NCI-H82 treated with DMSO at 0.1 percent for 48 hours (cell line): ENCODE measurements at regions not wholly inside any gene's neighbourhood (a gene's known extent, or its start where the extent isn't known, plus 50 kb on each side); places are given as distances from the start of the nearest gene placed in this dataset.

ENCODE experiments used
- DNase-seq: peaks from one replicate; lab custom pipeline; 2025; ENCODE audit not compliant: unreplicated experiment; lab: John Stamatoyannopoulos, UW

DNA sequence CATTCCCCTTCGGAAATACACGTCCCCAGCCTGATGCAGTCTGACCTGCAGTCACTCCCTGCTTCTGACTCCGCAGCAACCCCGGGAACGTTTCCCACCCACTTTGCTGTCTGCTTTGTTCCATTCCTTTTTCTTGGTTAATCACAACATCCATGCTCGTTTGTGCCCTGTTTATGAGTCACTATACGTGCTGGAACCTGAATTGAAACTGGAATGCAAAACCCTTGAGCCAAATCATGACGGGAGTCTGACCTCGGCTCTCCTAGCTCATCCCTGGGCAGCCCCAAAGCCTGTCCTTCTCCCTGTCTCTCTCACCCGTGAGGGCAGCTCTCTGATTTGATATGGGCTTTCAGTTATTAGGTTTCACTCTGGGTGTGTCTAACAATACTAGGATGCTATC, 57.1 kb upstream of the RNF152 start:
- DNase-seq = no peak

GRCh38 chr18:61948846-61949438, 56.1 kb upstream of the RNF152 start:
- no peak for DNase-seq

DNA sequence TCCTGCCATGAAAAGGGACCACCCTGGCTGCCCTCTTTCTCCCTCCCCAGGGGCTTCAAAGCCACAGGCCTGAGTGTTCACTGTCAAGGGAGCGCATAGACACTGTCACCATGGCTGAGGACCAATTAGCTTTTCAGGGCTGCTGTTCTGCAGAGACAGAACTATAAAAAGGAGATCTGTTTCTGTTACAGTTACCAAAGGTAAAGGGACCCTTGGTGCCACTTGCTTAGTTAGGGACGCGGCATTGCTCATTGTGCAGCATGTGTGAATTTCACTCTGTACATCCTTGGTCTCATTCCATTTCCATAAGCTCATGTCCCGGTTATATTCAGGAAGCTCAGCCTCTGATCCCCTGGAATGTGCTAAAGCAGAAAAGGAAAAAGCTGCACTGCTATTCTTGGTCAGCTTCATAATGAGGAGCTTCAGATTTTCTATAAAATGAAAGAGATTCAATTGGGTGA, 55.5 kb upstream of the RNF152 start:
- no peak for DNase-seq

DNA sequence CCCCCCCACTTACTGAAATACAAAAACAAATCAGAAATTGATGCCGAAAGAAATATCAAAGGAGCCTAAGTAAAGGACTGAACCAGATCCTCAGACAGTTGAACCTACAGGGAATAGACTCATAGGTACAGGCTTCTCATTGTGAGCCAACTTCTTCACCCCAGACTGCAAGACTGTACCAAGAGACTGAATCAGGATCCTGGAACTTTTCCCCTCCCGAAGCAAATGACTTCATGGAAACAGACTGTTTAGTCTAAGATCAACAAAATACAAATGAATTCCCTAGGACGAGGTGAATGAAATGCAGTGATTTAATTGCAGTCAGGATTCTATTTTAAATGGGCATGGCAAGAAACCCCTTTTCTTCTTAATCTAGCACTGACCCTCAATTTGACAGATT, 53.6 kb upstream of the RNF152 start:
- DNase-seq = no peak

- no peak for DNase-seq
These were observed 50.6 kb upstream of the RNF152 start for GRCh38 chr18:61943175-61943964.
